ENCODE measurements at regions not wholly inside any gene's neighbourhood (a gene's known extent, or its start where the extent isn't known, plus 50 kb on each side); places are given as distances from the start of the nearest gene placed in this dataset.
"Not testable (repeated sequence)": the region's sequence is repeated elsewhere in the genome, so short reads cannot be mapped to it uniquely, and the experiment has no call there.

- no peak overlapping the region for H3K27ac Mint-ChIP-seq
- DNase-seq (ENCODE audit: low spot score), result no peak
- no peaks in the 10 kb centered on the region for H3K27me3 Mint-ChIP-seq (ENCODE audit: low read depth)
- no peak overlapping the region for H3K4me3 Mint-ChIP-seq
- H3K9me3 Mint-ChIP-seq, result no peaks in the 10 kb centered on the region
- no peaks in the 10 kb centered on the region for H3K4me1 Mint-ChIP-seq (ENCODE audit: low read depth)
- H3K36me3 Mint-ChIP-seq (ENCODE audit: low read depth), result no peaks in the 10 kb centered on the region
These were observed 154.4 kb upstream of the STK32A start for GRCh38 chr5:147080391-147080790.

- Mint-ChIP-seq H3K4me3 (no peak overlapping the region), H3K27me3 (ENCODE audit: low read depth) (no peaks in the 10 kb centered on the region), H3K4me1 (ENCODE audit: low read depth) (no peaks in the 10 kb centered on the region), H3K36me3 (ENCODE audit: low read depth) (no peaks in the 10 kb centered on the region), H3K27ac (no peak overlapping the region), H3K9me3 (no peaks in the 10 kb centered on the region)
- DNase-seq (ENCODE audit: low spot score), result no peak
These were observed 153.5 kb upstream of the STK32A start for GRCh38 chr5:147081311-147081764.

- H3K27ac Mint-ChIP-seq, result no peak overlapping the region
- DNase-seq (ENCODE audit: low spot score), result no peak
- H3K4me3 Mint-ChIP-seq, result no peak overlapping the region
- no peaks in the 10 kb centered on the region for H3K27me3 Mint-ChIP-seq (ENCODE audit: low read depth)
- no peaks in the 10 kb centered on the region for H3K4me1 Mint-ChIP-seq (ENCODE audit: low read depth)
- no peaks in the 10 kb centered on the region for H3K36me3 Mint-ChIP-seq (ENCODE audit: low read depth)
- H3K9me3 Mint-ChIP-seq, result no peaks in the 10 kb centered on the region
These were observed 150.1 kb upstream of the STK32A start for GRCh38 chr5:147084702-147085101.

GRCh38 chr5:147085409-147085808 is 149.4 kb upstream of the STK32A start:
- no peak overlapping the region for H3K4me3 Mint-ChIP-seq
- H3K27me3 Mint-ChIP-seq (ENCODE audit: low read depth), result no peaks in the 10 kb centered on the region
- no peaks in the 10 kb centered on the region for H3K4me1 Mint-ChIP-seq (ENCODE audit: low read depth)
- DNase-seq (ENCODE audit: low spot score), result no peak
- no peak overlapping the region for H3K27ac Mint-ChIP-seq
- no peaks in the 10 kb centered on the region for H3K9me3 Mint-ChIP-seq
- H3K36me3 Mint-ChIP-seq (ENCODE audit: low read depth), result no peaks in the 10 kb centered on the region

- Mint-ChIP-seq H3K27ac (no peak overlapping the region), H3K27me3 (ENCODE audit: low read depth) (no peaks in the 10 kb centered on the region), H3K4me3 (no peak overlapping the region), H3K4me1 (ENCODE audit: low read depth) (no peaks in the 10 kb centered on the region), H3K9me3 (no peaks in the 10 kb centered on the region), H3K36me3 (ENCODE audit: low read depth) (no peaks in the 10 kb centered on the region)
- no peak for DNase-seq (ENCODE audit: low spot score)
These were observed 142.8 kb upstream of the STK32A start for GRCh38 chr5:147092044-147092443.

- no peaks in the 10 kb centered on the region for H3K9me3 Mint-ChIP-seq
These were observed 141.7 kb upstream of the STK32A start for GRCh38 chr5:147093138-147093537.

GRCh38 chr5:147095740-147096139 is 139.1 kb upstream of the STK32A start:
- Mint-ChIP-seq H3K4me1 (ENCODE audit: low read depth) (no peaks in the 10 kb centered on the region), H3K4me3 (no peak overlapping the region), H3K27me3 (ENCODE audit: low read depth) (no peaks in the 10 kb centered on the region), H3K27ac (no peak overlapping the region), H3K9me3 (no peaks in the 10 kb centered on the region), H3K36me3 (ENCODE audit: low read depth) (no peaks in the 10 kb centered on the region)
- DNase-seq (ENCODE audit: low spot score), result no peak

More at GRCh38 chr5:147093138-147093537, 141.7 kb upstream of the STK32A start:
- Mint-ChIP-seq H3K4me1 (ENCODE audit: low read depth) (no peaks in the 10 kb centered on the region), H3K27ac (no peak overlapping the region), H3K4me3 (no peak overlapping the region), H3K27me3 (ENCODE audit: low read depth) (no peaks in the 10 kb centered on the region), H3K36me3 (ENCODE audit: low read depth) (no peaks in the 10 kb centered on the region)
- no peak for DNase-seq (ENCODE audit: low spot score)

GRCh38 chr5:147098233-147098790 is 136.5 kb upstream of the STK32A start:
- no peaks in the 10 kb centered on the region for H3K4me1 Mint-ChIP-seq (ENCODE audit: low read depth)
- H3K36me3 Mint-ChIP-seq (ENCODE audit: low read depth), result no peaks in the 10 kb centered on the region
- H3K9me3 Mint-ChIP-seq, result no peaks in the 10 kb centered on the region
- H3K4me3 Mint-ChIP-seq, result no peak overlapping the region
- no peaks in the 10 kb centered on the region for H3K27me3 Mint-ChIP-seq (ENCODE audit: low read depth)
- DNase-seq (ENCODE audit: low spot score), result no peak
- H3K27ac Mint-ChIP-seq, result no peak overlapping the region

- H3K4me1 Mint-ChIP-seq (ENCODE audit: low read depth), result no peaks in the 10 kb centered on the region
- no peak overlapping the region for H3K4me3 Mint-ChIP-seq
- H3K9me3 Mint-ChIP-seq, result no peaks in the 10 kb centered on the region
These were observed 133.0 kb upstream of the STK32A start for GRCh38 chr5:147101659-147102369.

GRCh38 chr5:147112899-147113298 is 121.9 kb upstream of the STK32A start:
- no peaks in the 10 kb centered on the region for H3K9me3 Mint-ChIP-seq
- H3K27ac Mint-ChIP-seq, result no peak overlapping the region
- H3K4me1 Mint-ChIP-seq (ENCODE audit: low read depth), result no peaks in the 10 kb centered on the region
- DNase-seq (ENCODE audit: low spot score), result no peak
- no peak overlapping the region for H3K4me3 Mint-ChIP-seq
- no peaks in the 10 kb centered on the region for H3K36me3 Mint-ChIP-seq (ENCODE audit: low read depth)
- H3K27me3 Mint-ChIP-seq (ENCODE audit: low read depth), result no peaks in the 10 kb centered on the region

More at GRCh38 chr5:147101659-147102369, 133.0 kb upstream of the STK32A start:
- no peak for DNase-seq (ENCODE audit: low spot score)
- H3K36me3 Mint-ChIP-seq (ENCODE audit: low read depth), result no peaks in the 10 kb centered on the region
- no peak overlapping the region for H3K27ac Mint-ChIP-seq
- no peaks in the 10 kb centered on the region for H3K27me3 Mint-ChIP-seq (ENCODE audit: low read depth)

GRCh38 chr5:147113967-147114366 is 120.9 kb upstream of the STK32A start:
- no peaks in the 10 kb centered on the region for H3K4me1 Mint-ChIP-seq (ENCODE audit: low read depth)
- H3K4me3 Mint-ChIP-seq, result no peak overlapping the region
- H3K36me3 Mint-ChIP-seq (ENCODE audit: low read depth), result no peaks in the 10 kb centered on the region
- H3K27me3 Mint-ChIP-seq (ENCODE audit: low read depth), result no peaks in the 10 kb centered on the region
- no peaks in the 10 kb centered on the region for H3K9me3 Mint-ChIP-seq
- no peak for DNase-seq (ENCODE audit: low spot score)
- no peak overlapping the region for H3K27ac Mint-ChIP-seq

GRCh38 chr5:147139759-147140158 is 95.1 kb upstream of the STK32A start:
- DNase-seq (ENCODE audit: low spot score); H3K36me3 Mint-ChIP-seq (ENCODE audit: low read depth); H3K27me3 Mint-ChIP-seq (ENCODE audit: low read depth); H3K4me3 Mint-ChIP-seq; H3K4me1 Mint-ChIP-seq (ENCODE audit: low read depth); H3K27ac Mint-ChIP-seq: not testable (repeated sequence)
- peaks cover 24% of the 10 kb centered on the region for H3K9me3 Mint-ChIP-seq

- no peak overlapping the region for H3K4me3 Mint-ChIP-seq
- no peaks in the 10 kb centered on the region for H3K4me1 Mint-ChIP-seq (ENCODE audit: low read depth)
- H3K36me3 Mint-ChIP-seq (ENCODE audit: low read depth), result no peaks in the 10 kb centered on the region
- no peaks in the 10 kb centered on the region for H3K27me3 Mint-ChIP-seq (ENCODE audit: low read depth)
- no peak for DNase-seq (ENCODE audit: low spot score)
- H3K27ac Mint-ChIP-seq, result no peak overlapping the region
- peaks cover 24% of the 10 kb centered on the region for H3K9me3 Mint-ChIP-seq
These were observed 94.3 kb upstream of the STK32A start for GRCh38 chr5:147140558-147140957.

GRCh38 chr5:147141580-147141979 is 93.2 kb upstream of the STK32A start:
- H3K27ac Mint-ChIP-seq; H3K4me3 Mint-ChIP-seq; H3K27me3 Mint-ChIP-seq (ENCODE audit: low read depth); H3K36me3 Mint-ChIP-seq (ENCODE audit: low read depth); DNase-seq (ENCODE audit: low spot score); H3K4me1 Mint-ChIP-seq (ENCODE audit: low read depth): not testable (repeated sequence)
- peaks cover 24% of the 10 kb centered on the region for H3K9me3 Mint-ChIP-seq

- Mint-ChIP-seq H3K27ac (no peak overlapping the region), H3K27me3 (ENCODE audit: low read depth) (no peaks in the 10 kb centered on the region), H3K4me1 (ENCODE audit: low read depth) (no peaks in the 10 kb centered on the region), H3K36me3 (ENCODE audit: low read depth) (no peaks in the 10 kb centered on the region), H3K9me3 (peaks cover 16% of the 10 kb centered on the region), H3K4me3 (no peak overlapping the region)
- DNase-seq (ENCODE audit: low spot score), result no peak
These were observed 91.6 kb upstream of the STK32A start for GRCh38 chr5:147143215-147143614.
